ENCODE measurements at regions not wholly inside any gene's neighbourhood (a gene's known extent, or its start where the extent isn't known, plus 50 kb on each side); places are given as distances from the start of the nearest gene placed in this dataset.

GRCh38 chr6:21970569-21971300 lies 326.1 kb downstream of the PRL start:
- DNase-seq, result no peak

GRCh38 chr6:21971541-21971940 lies 325.3 kb downstream of the PRL start:
- no peak for DNase-seq

GRCh38 chr6:21972516-21972915 lies 324.3 kb downstream of the PRL start:
- no peak for DNase-seq

- DNase-seq, result no peak
These were observed 319.5 kb downstream of the PRL start for GRCh38 chr6:21977346-21977745.

- no peak for DNase-seq
These were observed 315.5 kb downstream of the PRL start for GRCh38 chr6:21981235-21981833.

GRCh38 chr6:21984135-21984534 lies 312.7 kb downstream of the PRL start:
- no peak for DNase-seq

GRCh38 chr6:21984561-21984960 lies 312.3 kb downstream of the PRL start:
- no peak for DNase-seq

GRCh38 chr6:21985904-21986303 lies 310.9 kb downstream of the PRL start:
- no peak for DNase-seq

GRCh38 chr6:21986703-21987102 lies 310.1 kb downstream of the PRL start:
- DNase-seq, result no peak

- peak; percentile 74 for DNase-seq
These were observed 309.3 kb downstream of the PRL start for GRCh38 chr6:21987501-21987957.

GRCh38 chr6:21990577-21990976 lies 306.3 kb downstream of the PRL start:
- DNase-seq, result no peak

- DNase-seq, result no peak
These were observed 304.5 kb downstream of the PRL start for GRCh38 chr6:21992178-21992967.

- no peak for DNase-seq
These were observed 303.0 kb downstream of the PRL start for GRCh38 chr6:21993841-21994240.

- DNase-seq, result no peak
These were observed 302.0 kb downstream of the PRL start for GRCh38 chr6:21994821-21995220.

- DNase-seq, result no peak
These were observed 301.5 kb downstream of the PRL start for GRCh38 chr6:21995318-21995717.

GRCh38 chr6:21996425-21997118 lies 300.3 kb downstream of the PRL start:
- no peak for DNase-seq

GRCh38 chr6:21997119-21998037 lies 299.5 kb downstream of the PRL start:
- peak; percentile 27 for DNase-seq

- peak; percentile 58 for DNase-seq
These were observed 298.3 kb downstream of the PRL start for GRCh38 chr6:21998582-21998981.

- DNase-seq, result peak; percentile 58
These were observed 297.8 kb downstream of the PRL start for GRCh38 chr6:21999012-21999528.

- DNase-seq, result no peak
These were observed 297.1 kb downstream of the PRL start for GRCh38 chr6:21999741-22000140.

GRCh38 chr6:22001396-22002027 lies 295.3 kb downstream of the PRL start:
- no peak for DNase-seq
